NCI-H1092 (cell line): ENCODE measurements at regions not wholly inside any gene's neighbourhood (a gene's known extent, or its start where the extent isn't known, plus 50 kb on each side); places are given as distances from the start of the nearest gene placed in this dataset.

Source experiments
- DNase-seq: peaks from one replicate; lab custom pipeline; 2025; lab: John Stamatoyannopoulos, UW

DNA sequence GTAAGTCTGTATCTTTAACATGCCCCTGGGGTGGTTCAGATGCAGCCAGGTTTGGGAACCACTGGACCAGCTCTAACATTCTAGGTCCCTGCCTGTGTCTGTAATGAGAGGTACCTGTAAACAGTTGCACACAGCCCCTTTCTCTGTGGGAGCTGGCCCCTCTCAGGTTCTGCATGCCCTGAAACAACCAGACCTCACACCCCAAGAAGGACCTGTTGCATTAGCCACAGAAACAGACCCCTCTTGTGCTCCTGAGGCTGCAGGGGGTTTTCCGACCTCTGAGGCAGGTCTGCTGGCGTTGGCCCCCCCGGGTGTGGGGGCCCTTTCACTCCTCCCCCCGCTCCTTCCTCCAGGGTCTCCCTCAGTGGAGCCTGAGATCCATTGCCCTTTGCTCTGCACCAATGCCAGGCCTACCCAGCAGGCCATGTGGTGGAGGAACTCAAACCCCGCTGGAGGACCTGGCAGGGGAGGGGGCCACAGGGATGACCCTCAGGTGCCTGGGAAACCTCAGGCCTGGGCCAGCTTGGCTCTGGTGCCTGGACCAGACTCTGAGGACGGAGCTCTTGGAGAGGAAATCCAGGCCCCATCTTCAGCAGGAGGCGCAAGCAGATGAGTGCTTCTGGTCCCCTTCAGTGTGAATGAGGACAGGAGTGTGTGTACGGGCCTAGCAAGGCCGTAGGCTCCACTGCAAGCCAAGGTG lies 61.4 kb upstream of the PJA1 start:
- DNase-seq: no peak

DNA sequence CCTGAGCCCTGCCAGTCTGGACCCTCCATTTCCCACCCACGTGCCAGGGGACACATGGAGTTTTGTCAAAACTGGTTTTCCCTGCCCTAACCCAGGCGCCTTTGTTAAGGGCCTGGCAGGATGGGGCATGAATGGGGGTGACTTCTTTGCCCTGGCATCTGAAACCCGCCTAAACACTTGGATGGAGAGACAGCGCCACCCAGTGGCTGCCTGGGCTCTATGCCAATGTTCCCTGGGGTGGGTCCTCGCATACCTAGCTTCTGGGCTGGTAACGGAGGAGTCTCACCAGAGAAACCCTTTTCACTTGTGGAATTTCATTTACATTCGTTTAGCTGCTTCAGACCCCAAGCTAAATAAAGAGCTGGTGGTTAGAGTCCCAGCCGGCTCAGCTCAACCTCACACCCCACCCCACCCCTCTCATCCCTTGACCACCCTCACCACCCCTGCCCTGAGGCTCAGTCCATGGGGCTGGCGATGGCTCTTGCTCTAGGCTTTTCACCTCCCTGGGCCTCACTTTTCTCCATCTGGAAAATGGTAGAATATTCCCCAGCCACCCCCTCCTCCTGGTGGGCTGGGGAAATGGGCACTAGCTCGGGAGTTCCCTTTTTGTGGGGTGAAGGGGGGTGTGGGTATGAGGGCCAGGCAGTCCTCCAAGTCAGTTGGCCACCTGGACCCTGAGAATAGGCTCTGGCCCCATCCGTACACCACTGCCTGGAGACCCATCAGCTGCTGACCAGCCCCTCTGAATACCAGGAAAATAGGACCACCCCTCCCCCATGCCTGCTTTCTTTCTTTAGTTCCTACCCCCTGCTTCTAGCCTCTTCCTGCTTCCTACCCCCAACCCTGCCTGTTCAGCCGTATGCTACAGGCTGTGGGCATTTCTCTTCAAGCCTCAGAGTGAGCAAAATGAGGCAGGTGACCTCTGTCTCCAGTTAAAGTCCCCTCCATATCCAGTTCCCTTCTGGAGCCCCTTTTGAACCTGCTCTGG lies 57.1 kb upstream of the PJA1 start:
- peak; percentile 79 for DNase-seq

DNA sequence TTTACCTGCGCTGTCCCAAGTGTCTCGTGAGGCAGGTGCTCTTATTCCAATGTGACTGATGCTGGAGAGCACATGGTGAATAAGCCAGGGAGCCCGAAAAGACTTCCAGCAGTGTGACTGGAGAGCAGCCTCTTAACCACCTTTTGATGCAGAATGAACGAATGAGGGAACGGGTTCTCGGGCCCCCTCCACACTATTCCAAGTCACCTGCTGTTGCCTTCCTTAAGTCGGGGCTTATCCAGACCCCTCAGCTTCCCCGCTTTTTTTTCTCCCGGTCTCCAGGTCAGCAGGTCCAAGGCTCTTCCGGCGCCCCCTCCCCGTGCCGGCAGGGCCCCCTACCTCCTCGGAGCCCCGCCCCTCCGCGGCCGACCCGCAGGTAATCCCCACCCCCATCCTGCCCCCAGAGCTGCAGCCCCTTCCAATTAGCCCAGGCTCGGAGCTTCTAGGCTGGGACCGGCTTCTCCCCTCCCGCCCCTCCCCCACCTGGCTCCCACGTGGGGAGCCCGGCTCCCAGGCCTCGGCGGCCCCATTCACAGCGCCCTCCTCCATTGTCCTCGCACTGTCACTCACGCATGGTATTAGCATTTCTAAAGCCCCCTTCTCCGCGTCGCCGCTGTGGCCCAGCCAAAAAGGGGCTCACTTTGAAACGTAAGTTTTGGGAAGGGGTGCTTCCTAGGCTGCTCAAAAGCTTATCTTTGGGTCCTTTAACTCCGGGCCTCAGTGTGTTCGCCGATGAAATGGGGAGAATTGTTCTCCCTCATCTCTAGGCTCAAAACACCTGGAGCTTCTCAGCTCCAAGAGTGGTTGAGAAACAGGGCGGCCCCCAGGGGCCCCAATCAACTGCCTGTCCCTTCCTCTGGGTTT lies 56.2 kb upstream of the PJA1 start:
- no peak for DNase-seq

GRCh38 chrX:69218407-69218997 lies 53.2 kb upstream of the PJA1 start:
- DNase-seq: no peak

- DNase-seq: no peak
These were observed 51.7 kb upstream of the PJA1 start for GRCh38 chrX:69216911-69217310.

GRCh38 chrX:69216446-69216845 lies 51.2 kb upstream of the PJA1 start:
- no peak for DNase-seq

DNA sequence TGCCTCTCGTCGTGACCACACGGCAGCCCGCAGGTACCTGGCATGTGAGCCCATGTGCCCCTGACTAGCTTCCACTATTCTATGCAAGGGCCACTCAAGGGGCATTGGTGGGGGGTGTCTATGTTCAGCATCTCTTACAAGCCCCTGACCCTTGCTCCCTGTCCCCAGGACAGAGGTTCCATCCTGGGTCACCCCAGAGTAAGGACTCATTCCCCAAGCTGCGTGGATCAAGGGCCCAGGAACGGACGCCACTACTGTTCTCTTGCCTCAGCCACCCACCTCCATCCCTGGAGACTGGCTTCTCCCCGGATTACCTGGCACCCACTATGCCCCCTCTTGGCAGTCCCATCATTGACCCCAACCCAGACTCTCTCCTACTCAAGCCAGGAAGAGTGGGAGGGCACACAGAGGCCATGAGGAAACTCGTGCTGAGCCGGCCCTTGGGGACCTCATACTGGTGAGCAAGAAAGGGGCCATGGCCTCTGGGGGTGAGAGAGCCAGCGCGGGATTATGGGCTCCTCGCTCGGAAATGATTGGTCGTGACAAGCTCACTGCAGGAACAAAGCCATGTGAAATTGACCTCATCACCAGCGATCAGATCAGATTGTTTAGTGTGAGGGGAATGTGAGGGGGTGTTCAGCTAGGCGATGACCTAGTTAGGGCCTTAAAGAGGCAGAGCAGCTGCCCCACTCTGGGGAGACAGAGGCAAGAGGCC lies 50.1 kb upstream of the PJA1 start:
- DNase-seq: no peak
